OCI-LY7 (cell line): ENCODE measurements at regions not wholly inside any gene's neighbourhood (a gene's known extent, or its start where the extent isn't known, plus 50 kb on each side); places are given as distances from the start of the nearest gene placed in this dataset.

Experiments
- BruUV-seq: library from RNA; stranded (reverse); fragments of 400-500 nt; replicated peaks from 2 replicates; lab custom pipeline; 2021; lab: Mats Ljungman, UMichigan
- CTCF ChIA-PET: fragments of 300-600 bp; sonication (Branson Sonifier 250); formaldehyde crosslinking; loops from one replicate; lab custom pipeline; 2022; ENCODE audit warnings: antibody characterized with exemption; ENCODE audit not compliant: unreplicated experiment; lab: Charles Lee
- POLR2A ChIA-PET: fragments of 300-600 bp; sonication (Branson Sonifier 250); formaldehyde crosslinking; loops from one replicate; lab custom pipeline; 2022; ENCODE audit warnings: antibody characterized with exemption; lab: Charles Lee
- DNase-seq: peaks from one replicate; pipeline ENCODE4 v3.0.0-alpha.2; 2015; ENCODE audit warnings: low spot score
- H2AFZ ChIP-seq: fragments of 200-600 bp; sonication (generic), shearing (Covaris generic); 2 replicates; pipeline ENCODE4 v1.6.1; 2014; ENCODE audit warnings: mild to moderate bottlenecking, antibody characterized with exemption, low read length, moderate library complexity
- H3K27ac ChIP-seq: fragments of 200-600 bp; sonication (generic); 2 replicates; pipeline ENCODE4 v1.5.1; 2014; ENCODE audit warnings: mixed run types, low read depth, mild to moderate bottlenecking, moderate library complexity, low read length, inconsistent platforms; ENCODE audit not compliant: poor library complexity, severe bottlenecking
- H3K36me3 ChIP-seq: fragments of 200-600 bp; sonication (generic); 2 replicates; pipeline ENCODE4 v1.6.1; 2014; ENCODE audit warnings: mild to moderate bottlenecking, antibody characterized with exemption, low read length, moderate library complexity, mixed read lengths; ENCODE audit not compliant: insufficient read depth
- H3K4me1 ChIP-seq: fragments of 200-600 bp; sonication (generic); 2 replicates; pipeline ENCODE4 v1.5.1; 2014; ENCODE audit warnings: mild to moderate bottlenecking, low read length; ENCODE audit not compliant: insufficient read depth, poor library complexity, severe bottlenecking
- H3K4me2 ChIP-seq: fragments of 200-600 bp; sonication (generic); 2 replicates; pipeline ENCODE4 v1.6.1; 2014; ENCODE audit warnings: mild to moderate bottlenecking, low read length
- H3K4me3 ChIP-seq: fragments of 200-600 bp; sonication (generic); 2 replicates; pipeline ENCODE4 v1.5.1; 2014; ENCODE audit warnings: mild to moderate bottlenecking, low read depth, low read length; ENCODE audit not compliant: poor library complexity, severe bottlenecking
- H3K79me2 ChIP-seq: fragments of 200-600 bp; sonication (generic); 2 replicates; pipeline ENCODE4 v1.6.1; 2016; ENCODE audit warnings: low read depth, mild to moderate bottlenecking, low read length, moderate library complexity, mixed read lengths; ENCODE audit not compliant: insufficient read depth
- H3K9me2 ChIP-seq: fragments of 200-600 bp; sonication (generic); 2 replicates; pipeline ENCODE4 v1.6.1; 2016; ENCODE audit warnings: mild to moderate bottlenecking, low read length, mixed read lengths; ENCODE audit not compliant: insufficient read depth
- H3K9me3 ChIP-seq: fragments of 200-600 bp; sonication (generic); 2 replicates; pipeline ENCODE4 v1.6.1; 2014; ENCODE audit warnings: mild to moderate bottlenecking, mixed run types, low read length, mixed read lengths
- H4K20me1 ChIP-seq: fragments of 200-600 bp; sonication (generic); 2 replicates; pipeline ENCODE4 v1.6.1; 2014; ENCODE audit warnings: mild to moderate bottlenecking, antibody characterized with exemption, low read length, moderate library complexity, mixed read lengths; ENCODE audit not compliant: insufficient read depth
- EZH2phosphoT487 ChIP-seq: fragments of 200-600 bp; sonication (generic); IDR thresholded peaks from 2 replicates; pipeline ENCODE4 v1.6.1; 2018; ENCODE audit warnings: low read depth, borderline replicate concordance, mild to moderate bottlenecking, mixed run types, antibody characterized with exemption, low read length, moderate library complexity, mixed read lengths
- intact Hi-C: fragments of 100-400 bp; cut with micrococcal nuclease; formaldehyde crosslinking; loops from one replicate; pipeline ENCODE4 v1.10.0; 2022; ENCODE audit not compliant: unreplicated experiment
- TF ChIP-seq, protein P1 (sequence below): fragments of 200-600 bp; sonication (generic); conservative IDR thresholded peaks from 2 replicates; pipeline ENCODE4 v1.5.1; 2014; ENCODE audit warnings: mild to moderate bottlenecking, antibody characterized with exemption, low read length, moderate library complexity, mixed read lengths

DNA sequence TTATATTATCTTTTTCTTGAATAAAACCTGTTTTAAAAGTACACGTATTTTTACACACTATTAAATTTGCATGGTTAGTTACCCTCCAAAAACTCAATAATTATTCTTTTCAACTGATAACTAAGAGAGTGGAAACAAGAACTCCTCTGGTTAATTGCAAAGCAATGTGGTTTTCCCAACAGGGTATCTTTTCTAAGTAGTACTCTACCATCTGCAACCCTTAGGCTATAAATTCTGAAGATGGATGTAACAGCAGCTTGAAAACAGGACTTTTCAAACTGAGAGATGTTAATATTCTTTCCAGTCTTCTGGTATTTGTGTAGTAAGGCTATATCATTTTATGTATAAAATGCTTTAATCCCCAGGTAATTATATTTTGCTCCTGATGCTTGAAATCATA is 916.1 kb upstream of the POT1 start:
- BruUV-seq: no TSS peak
- POLR2A ChIA-PET: no interaction called here
- no peaks in the 10 kb centered on the region for H3K4me1 ChIP-seq

DNA sequence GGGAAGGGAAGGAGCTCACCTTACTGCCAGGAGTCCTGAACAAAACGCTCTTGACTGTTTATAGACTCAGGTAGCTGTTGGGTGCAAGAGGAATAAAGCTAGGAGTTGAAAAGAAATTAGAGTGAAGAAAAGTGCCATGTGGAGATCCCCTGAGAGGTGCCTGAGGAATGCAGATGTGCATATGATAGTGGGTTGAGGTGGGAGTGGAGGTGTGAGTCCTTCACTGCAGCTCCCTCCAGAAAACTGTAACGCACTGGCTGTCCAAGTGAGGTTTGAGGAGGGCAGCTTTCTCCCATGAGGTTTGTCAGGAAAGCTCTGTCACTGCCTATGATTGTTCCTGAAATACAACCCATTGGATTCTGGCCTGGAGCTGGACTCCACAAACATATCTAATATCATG is 904.8 kb upstream of the POT1 start:
- POLR2A ChIA-PET: no interaction called here
- H3K4me1 ChIP-seq: no peaks in the 10 kb centered on the region

More for the DNA sequence above, 916.1 kb upstream of the POT1 start:
- Histone ChIP-seq H3K4me2 (no peak overlapping the region), H3K36me3 (no peaks in the 10 kb centered on the region), H3K9me3 (no peaks in the 10 kb centered on the region), H3K27ac (no peak overlapping the region), H3K4me3 (no peak overlapping the region), H3K9me2 (no peaks in the 10 kb centered on the region), H2AFZ (no peak overlapping the region), H4K20me1 (no peaks in the 10 kb centered on the region), H3K79me2 (no peaks in the 10 kb centered on the region)
- intact Hi-C loops: no loop called here
- DNase-seq: no peak
- CTCF ChIA-PET: no interaction called here
- TF ChIP-seq, protein P1, sequence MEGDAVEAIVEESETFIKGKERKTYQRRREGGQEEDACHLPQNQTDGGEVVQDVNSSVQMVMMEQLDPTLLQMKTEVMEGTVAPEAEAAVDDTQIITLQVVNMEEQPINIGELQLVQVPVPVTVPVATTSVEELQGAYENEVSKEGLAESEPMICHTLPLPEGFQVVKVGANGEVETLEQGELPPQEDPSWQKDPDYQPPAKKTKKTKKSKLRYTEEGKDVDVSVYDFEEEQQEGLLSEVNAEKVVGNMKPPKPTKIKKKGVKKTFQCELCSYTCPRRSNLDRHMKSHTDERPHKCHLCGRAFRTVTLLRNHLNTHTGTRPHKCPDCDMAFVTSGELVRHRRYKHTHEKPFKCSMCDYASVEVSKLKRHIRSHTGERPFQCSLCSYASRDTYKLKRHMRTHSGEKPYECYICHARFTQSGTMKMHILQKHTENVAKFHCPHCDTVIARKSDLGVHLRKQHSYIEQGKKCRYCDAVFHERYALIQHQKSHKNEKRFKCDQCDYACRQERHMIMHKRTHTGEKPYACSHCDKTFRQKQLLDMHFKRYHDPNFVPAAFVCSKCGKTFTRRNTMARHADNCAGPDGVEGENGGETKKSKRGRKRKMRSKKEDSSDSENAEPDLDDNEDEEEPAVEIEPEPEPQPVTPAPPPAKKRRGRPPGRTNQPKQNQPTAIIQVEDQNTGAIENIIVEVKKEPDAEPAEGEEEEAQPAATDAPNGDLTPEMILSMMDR: no peak
- no peak for TF ChIP-seq EZH2phosphoT487

GRCh38 chr7:125833839-125834238 is 904.2 kb upstream of the POT1 start:
- Histone ChIP-seq H3K4me2 (no peak overlapping the region), H3K27ac (no peak overlapping the region), H4K20me1 (no peaks in the 10 kb centered on the region), H3K9me3 (no peaks in the 10 kb centered on the region), H3K9me2 (no peaks in the 10 kb centered on the region), H3K4me3 (no peak overlapping the region), H2AFZ (no peak overlapping the region), H3K36me3 (no peaks in the 10 kb centered on the region), H3K79me2 (no peaks in the 10 kb centered on the region), H3K4me1 (no peaks in the 10 kb centered on the region)
- no peak for DNase-seq
- ChIA-PET CTCF (no interaction called here), POLR2A (no interaction called here)
- no peak for TF ChIP-seq EZH2phosphoT487
- TF ChIP-seq, protein P1: no peak
- intact Hi-C loops: no loop called here
- BruUV-seq: no TSS peak

More for the DNA sequence above, 904.8 kb upstream of the POT1 start:
- intact Hi-C loops: no loop called here
- Histone ChIP-seq H3K9me2 (no peaks in the 10 kb centered on the region), H3K27ac (no peak overlapping the region), H3K4me2 (no peak overlapping the region), H3K4me3 (no peak overlapping the region), H3K9me3 (0 out of 2 replicates have a peak, but pooled peaks cover 4% of the 10 kb centered on the region), H3K36me3 (no peaks in the 10 kb centered on the region), H3K79me2 (no peaks in the 10 kb centered on the region), H4K20me1 (no peaks in the 10 kb centered on the region), H2AFZ (no peak overlapping the region)
- CTCF ChIA-PET: no interaction called here
- no TSS peak for BruUV-seq
- no peak for DNase-seq
- TF ChIP-seq, protein P1: no peak
- no peak for TF ChIP-seq EZH2phosphoT487
